ENCODE measurements at regions not wholly inside any gene's neighbourhood (a gene's known extent, or its start where the extent isn't known, plus 50 kb on each side); places are given as distances from the start of the nearest gene placed in this dataset.

GRCh38 chr3:94734206-94734605 lies 671.3 kb downstream of the NSUN3 start:
- Histone ChIP-seq H3K4me2 (ENCODE audit: low read depth, low read length, poor library complexity, severe bottlenecking) (no peak overlapping the region), H3K9ac (ENCODE audit: low read length) (no peak overlapping the region), H3K36me3 (ENCODE audit: insufficient read depth, low read length) (no peaks in the 10 kb centered on the region), H3K4me1 (ENCODE audit: low read length) (no peaks in the 10 kb centered on the region), H3K27ac (ENCODE audit: low read length) (no peak overlapping the region), H3K79me2 (ENCODE audit: low read length) (no peaks in the 10 kb centered on the region), H4K20me1 (ENCODE audit: insufficient read depth, low read depth, low read length) (no peaks in the 10 kb centered on the region), H3K27me3 (ENCODE audit: low read length) (no peaks in the 10 kb centered on the region), H3K9me2 (replicated peaks; ENCODE audit: insufficient read depth, low read length) (no peaks in the 10 kb centered on the region), H2AFZ (ENCODE audit: low read length) (no peak overlapping the region), H3K9me3 (ENCODE audit: low read length) (no peaks in the 10 kb centered on the region), H3K4me3 (ENCODE audit: low read length) (no peak overlapping the region)
- DNase-seq, result no peak

- Histone ChIP-seq H3K4me2 (ENCODE audit: low read depth, low read length, poor library complexity, severe bottlenecking) (no peak overlapping the region), H3K27me3 (ENCODE audit: low read length) (no peaks in the 10 kb centered on the region), H3K9ac (ENCODE audit: low read length) (no peak overlapping the region), H2AFZ (ENCODE audit: low read length) (no peak overlapping the region), H3K79me2 (ENCODE audit: low read length) (no peaks in the 10 kb centered on the region), H3K27ac (ENCODE audit: low read length) (no peak overlapping the region), H3K9me3 (ENCODE audit: low read length) (no peaks in the 10 kb centered on the region), H4K20me1 (ENCODE audit: insufficient read depth, low read depth, low read length) (no peaks in the 10 kb centered on the region), H3K36me3 (ENCODE audit: insufficient read depth, low read length) (no peaks in the 10 kb centered on the region), H3K4me3 (ENCODE audit: low read length) (no peak overlapping the region), H3K9me2 (replicated peaks; ENCODE audit: insufficient read depth, low read length) (no peaks in the 10 kb centered on the region), H3K4me1 (ENCODE audit: low read length) (no peaks in the 10 kb centered on the region)
- DNase-seq, result no peak
These were observed 672.5 kb downstream of the NSUN3 start for GRCh38 chr3:94735354-94735753.

GRCh38 chr3:94737116-94737515 lies 674.3 kb downstream of the NSUN3 start:
- Histone ChIP-seq H3K4me1 (ENCODE audit: low read length) (no peaks in the 10 kb centered on the region), H3K36me3 (ENCODE audit: insufficient read depth, low read length) (no peaks in the 10 kb centered on the region), H3K9me3 (ENCODE audit: low read length) (no peaks in the 10 kb centered on the region), H3K27ac (ENCODE audit: low read length) (no peak overlapping the region), H2AFZ (ENCODE audit: low read length) (no peak overlapping the region), H3K4me2 (ENCODE audit: low read depth, low read length, poor library complexity, severe bottlenecking) (no peak overlapping the region), H3K27me3 (ENCODE audit: low read length) (no peaks in the 10 kb centered on the region), H3K9ac (ENCODE audit: low read length) (no peak overlapping the region), H3K9me2 (replicated peaks; ENCODE audit: insufficient read depth, low read length) (no peaks in the 10 kb centered on the region), H3K79me2 (ENCODE audit: low read length) (no peaks in the 10 kb centered on the region), H3K4me3 (ENCODE audit: low read length) (no peak overlapping the region), H4K20me1 (ENCODE audit: insufficient read depth, low read depth, low read length) (no peaks in the 10 kb centered on the region)
- DNase-seq, result no peak

GRCh38 chr3:94739420-94739819 lies 676.6 kb downstream of the NSUN3 start:
- no peak for DNase-seq
- H3K36me3 ChIP-seq (ENCODE audit: insufficient read depth, low read length), result no peaks in the 10 kb centered on the region
- H3K27ac ChIP-seq (ENCODE audit: low read length), result no peak overlapping the region
- no peak overlapping the region for H3K4me3 ChIP-seq (ENCODE audit: low read length)
- H3K27me3 ChIP-seq (ENCODE audit: low read length), result no peaks in the 10 kb centered on the region
- H3K79me2 ChIP-seq (ENCODE audit: low read length), result no peaks in the 10 kb centered on the region
- no peaks in the 10 kb centered on the region for H3K9me3 ChIP-seq (ENCODE audit: low read length)
- H4K20me1 ChIP-seq (ENCODE audit: insufficient read depth, low read depth, low read length), result no peaks in the 10 kb centered on the region
- H3K4me1 ChIP-seq (ENCODE audit: low read length), result no peaks in the 10 kb centered on the region
- H3K4me2 ChIP-seq (ENCODE audit: low read depth, low read length, poor library complexity, severe bottlenecking), result no peak overlapping the region
- no peak overlapping the region for H3K9ac ChIP-seq (ENCODE audit: low read length)
- no peak overlapping the region for H2AFZ ChIP-seq (ENCODE audit: low read length)
- H3K9me2 ChIP-seq (replicated peaks; ENCODE audit: insufficient read depth, low read length), result no peaks in the 10 kb centered on the region

- DNase-seq, result no peak
- no peaks in the 10 kb centered on the region for H3K79me2 ChIP-seq (ENCODE audit: low read length)
These were observed 695.9 kb downstream of the NSUN3 start for GRCh38 chr3:94758751-94759150.

GRCh38 chr3:94772402-94772801 lies 709.5 kb downstream of the NSUN3 start:
- Histone ChIP-seq H3K9me2 (replicated peaks; ENCODE audit: insufficient read depth, low read length) (no peaks in the 10 kb centered on the region), H3K4me1 (ENCODE audit: low read length) (no peaks in the 10 kb centered on the region), H3K9ac (ENCODE audit: low read length) (no peak overlapping the region), H3K9me3 (ENCODE audit: low read length) (no peaks in the 10 kb centered on the region), H3K4me2 (ENCODE audit: low read depth, low read length, poor library complexity, severe bottlenecking) (no peak overlapping the region), H3K27ac (ENCODE audit: low read length) (no peak overlapping the region), H3K27me3 (ENCODE audit: low read length) (no peaks in the 10 kb centered on the region), H3K4me3 (ENCODE audit: low read length) (no peak overlapping the region), H3K79me2 (ENCODE audit: low read length) (no peaks in the 10 kb centered on the region), H4K20me1 (ENCODE audit: insufficient read depth, low read depth, low read length) (no peaks in the 10 kb centered on the region), H3K36me3 (ENCODE audit: insufficient read depth, low read length) (no peaks in the 10 kb centered on the region), H2AFZ (ENCODE audit: low read length) (no peak overlapping the region)
- no peak for DNase-seq

More at GRCh38 chr3:94758751-94759150, 695.9 kb downstream of the NSUN3 start:
- Histone ChIP-seq H3K4me1 (ENCODE audit: low read length) (no peaks in the 10 kb centered on the region), H3K9me2 (replicated peaks; ENCODE audit: insufficient read depth, low read length) (no peaks in the 10 kb centered on the region), H3K27ac (ENCODE audit: low read length) (no peak overlapping the region), H3K9ac (ENCODE audit: low read length) (no peak overlapping the region), H3K27me3 (ENCODE audit: low read length) (no peaks in the 10 kb centered on the region), H3K36me3 (ENCODE audit: insufficient read depth, low read length) (no peaks in the 10 kb centered on the region), H3K4me3 (ENCODE audit: low read length) (no peak overlapping the region), H3K9me3 (ENCODE audit: low read length) (peaks cover 2% of the 10 kb centered on the region; the same call in 1 of the 2 replicates), H4K20me1 (ENCODE audit: insufficient read depth, low read depth, low read length) (no peaks in the 10 kb centered on the region), H3K4me2 (ENCODE audit: low read depth, low read length, poor library complexity, severe bottlenecking) (no peak overlapping the region), H2AFZ (ENCODE audit: low read length) (no peak overlapping the region)

- Histone ChIP-seq H4K20me1 (ENCODE audit: insufficient read depth, low read depth, low read length) (no peaks in the 10 kb centered on the region), H3K4me3 (ENCODE audit: low read length) (no peak overlapping the region), H3K27ac (ENCODE audit: low read length) (no peak overlapping the region), H3K4me2 (ENCODE audit: low read depth, low read length, poor library complexity, severe bottlenecking) (no peak overlapping the region), H3K79me2 (ENCODE audit: low read length) (no peaks in the 10 kb centered on the region), H3K4me1 (ENCODE audit: low read length) (no peaks in the 10 kb centered on the region), H3K27me3 (ENCODE audit: low read length) (no peaks in the 10 kb centered on the region), H2AFZ (ENCODE audit: low read length) (no peak overlapping the region), H3K9ac (ENCODE audit: low read length) (no peak overlapping the region), H3K9me3 (ENCODE audit: low read length) (no peaks in the 10 kb centered on the region), H3K9me2 (replicated peaks; ENCODE audit: insufficient read depth, low read length) (no peaks in the 10 kb centered on the region), H3K36me3 (ENCODE audit: insufficient read depth, low read length) (no peaks in the 10 kb centered on the region)
- no peak for DNase-seq
These were observed 712.9 kb downstream of the NSUN3 start for GRCh38 chr3:94775746-94776145.

- Histone ChIP-seq H3K4me1 (ENCODE audit: low read length) (no peaks in the 10 kb centered on the region), H3K79me2 (ENCODE audit: low read length) (no peaks in the 10 kb centered on the region), H3K9me3 (ENCODE audit: low read length) (no peaks in the 10 kb centered on the region), H3K4me3 (ENCODE audit: low read length) (no peak overlapping the region), H3K9me2 (replicated peaks; ENCODE audit: insufficient read depth, low read length) (no peaks in the 10 kb centered on the region), H2AFZ (ENCODE audit: low read length) (no peak overlapping the region), H3K27me3 (ENCODE audit: low read length) (no peaks in the 10 kb centered on the region), H3K4me2 (ENCODE audit: low read depth, low read length, poor library complexity, severe bottlenecking) (no peak overlapping the region), H3K36me3 (ENCODE audit: insufficient read depth, low read length) (no peaks in the 10 kb centered on the region), H3K9ac (ENCODE audit: low read length) (no peak overlapping the region), H3K27ac (ENCODE audit: low read length) (no peak overlapping the region), H4K20me1 (ENCODE audit: insufficient read depth, low read depth, low read length) (no peaks in the 10 kb centered on the region)
- DNase-seq, result no peak
These were observed 713.6 kb downstream of the NSUN3 start for GRCh38 chr3:94776401-94776915.

GRCh38 chr3:94778289-94778688 lies 715.4 kb downstream of the NSUN3 start:
- H4K20me1 ChIP-seq (ENCODE audit: insufficient read depth, low read depth, low read length), result no peaks in the 10 kb centered on the region
- no peak overlapping the region for H3K4me3 ChIP-seq (ENCODE audit: low read length)
- H3K9me3 ChIP-seq (ENCODE audit: low read length), result no peaks in the 10 kb centered on the region
- DNase-seq, result no peak
- no peaks in the 10 kb centered on the region for H3K9me2 ChIP-seq (replicated peaks; ENCODE audit: insufficient read depth, low read length)
- H3K36me3 ChIP-seq (ENCODE audit: insufficient read depth, low read length), result no peaks in the 10 kb centered on the region
- H3K4me2 ChIP-seq (ENCODE audit: low read depth, low read length, poor library complexity, severe bottlenecking), result no peak overlapping the region
- no peak overlapping the region for H3K9ac ChIP-seq (ENCODE audit: low read length)
- H3K4me1 ChIP-seq (ENCODE audit: low read length), result no peaks in the 10 kb centered on the region
- no peak overlapping the region for H2AFZ ChIP-seq (ENCODE audit: low read length)
- H3K27ac ChIP-seq (ENCODE audit: low read length), result no peak overlapping the region
- no peaks in the 10 kb centered on the region for H3K27me3 ChIP-seq (ENCODE audit: low read length)
- no peaks in the 10 kb centered on the region for H3K79me2 ChIP-seq (ENCODE audit: low read length)

Measured in Karpas-422 (cell line).